DND-41 (cell line): ENCODE measurements at regions not wholly inside any gene's neighbourhood (a gene's known extent, or its start where the extent isn't known, plus 50 kb on each side); places are given as distances from the start of the nearest gene placed in this dataset.

ENCODE experiments used
- ATAC-seq: fragments of 200-7000 bp; cut with Tn5 transposase; 3 replicates; pipeline ENCODE4 v1.9.1; 2021; ENCODE audit warnings: low read depth; ENCODE audit not compliant: insufficient read depth
- DNase-seq: peaks from one replicate; pipeline ENCODE4 v3.0.0-alpha.2; 2020
- H2AFZ ChIP-seq: 2 replicates; pipeline ENCODE4 v1.6.0; 2012; ENCODE audit warnings: low read depth, low read length
- H3K27ac ChIP-seq: 2 replicates; pipeline ENCODE4 v1.5.1; 2012; ENCODE audit warnings: low read length, inconsistent platforms
- H3K27me3 ChIP-seq: fragments of 200-600 bp; sonication (generic); 2 replicates; pipeline ENCODE4 v1.6.0; 2012; ENCODE audit warnings: low read length, mild to moderate bottlenecking, inconsistent platforms; ENCODE audit not compliant: insufficient read depth, poor library complexity
- H3K36me3 ChIP-seq: 2 replicates; pipeline ENCODE4 v1.5.1; 2012; ENCODE audit warnings: low read length, inconsistent platforms; ENCODE audit not compliant: insufficient read depth
- H3K4me1 ChIP-seq: 2 replicates; pipeline ENCODE4 v1.5.1; 2012; ENCODE audit warnings: mild to moderate bottlenecking, low read length; ENCODE audit not compliant: insufficient read depth
- H3K4me2 ChIP-seq: 2 replicates; pipeline ENCODE4 v1.6.0; 2012; ENCODE audit warnings: mild to moderate bottlenecking, moderate library complexity, low read length, inconsistent platforms; ENCODE audit not compliant: insufficient read depth
- H3K4me3 ChIP-seq, 2 experiments: fragments of 200-600 bp in 1 of 2; shearing (Covaris generic) in 1 of 2; 2 replicates each; pipeline ENCODE4 v1.5.1; 2012 to 2016; ENCODE audit warnings: inconsistent platforms in 2 of 2, low read length in 2 of 2, mild to moderate bottlenecking in 2 of 2, low read depth in 1 of 2, moderate library complexity in 1 of 2
- H3K79me2 ChIP-seq: 2 replicates; pipeline ENCODE4 v1.6.0; 2012; ENCODE audit warnings: low read length, inconsistent platforms; ENCODE audit not compliant: insufficient read depth
- H3K9ac ChIP-seq: 2 replicates; pipeline ENCODE4 v1.6.0; 2012; ENCODE audit warnings: low read depth, mild to moderate bottlenecking, inconsistent platforms, low read length, moderate library complexity
- H3K9me3 ChIP-seq: 2 replicates; pipeline ENCODE4 v1.5.1; 2012; ENCODE audit warnings: low read length, moderate library complexity, mild to moderate bottlenecking, inconsistent platforms; ENCODE audit not compliant: insufficient read depth, severe bottlenecking
- H4K20me1 ChIP-seq: 2 replicates; pipeline ENCODE4 v1.6.0; 2012; ENCODE audit warnings: low read length; ENCODE audit not compliant: insufficient read depth
- EZH2 ChIP-seq: IDR thresholded peaks from 3 replicates; pipeline ENCODE4 v1.6.1; 2012; ENCODE audit warnings: borderline replicate concordance, low read depth, mild to moderate bottlenecking, moderate library complexity, low read length, inconsistent platforms; ENCODE audit not compliant: severe bottlenecking
- TF ChIP-seq, protein P1 (sequence below): IDR thresholded peaks from 2 replicates; pipeline ENCODE4 v1.5.1; 2012; ENCODE audit warnings: borderline replicate concordance, low read length, moderate library complexity, mild to moderate bottlenecking; ENCODE audit not compliant: poor library complexity, severe bottlenecking; ENCODE audit errors: extremely low read depth

DNA sequence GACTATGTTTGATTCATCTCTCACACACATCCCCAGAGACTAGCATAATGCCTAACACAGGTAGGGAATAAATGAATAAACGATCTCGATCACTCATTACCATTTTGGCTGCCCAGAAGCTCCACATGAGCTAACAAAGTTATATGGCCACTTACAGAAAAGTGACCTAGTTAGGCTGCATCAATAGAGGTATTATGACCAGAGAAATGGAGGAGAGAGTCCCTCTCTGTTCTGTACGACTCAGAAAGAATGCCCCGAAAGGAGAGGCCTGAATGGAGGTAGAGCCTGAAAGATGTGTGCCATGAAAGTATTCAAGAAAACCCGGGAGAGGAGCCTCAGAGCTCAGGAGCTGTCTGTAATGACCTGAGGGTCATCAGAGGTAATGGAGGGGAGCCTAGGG, 208.2 kb upstream of the GRIK3 start:
- Histone ChIP-seq H3K79me2 (no peaks in the 10 kb centered on the region), H3K4me1 (no peaks in the 10 kb centered on the region), H3K27me3 (peaks cover 10% of the 10 kb centered on the region), H3K9ac (no peak overlapping the region), H2AFZ (no peak overlapping the region), H3K27ac (no peak overlapping the region), H3K36me3 (no peaks in the 10 kb centered on the region), H4K20me1 (peaks cover 8% of the 10 kb centered on the region), H3K9me3 (no peaks in the 10 kb centered on the region), H3K4me3 (no peak overlapping the region), H3K4me2 (no peak overlapping the region)
- no peak for DNase-seq
- ATAC-seq = no peak
- TF ChIP-seq, protein P1, sequence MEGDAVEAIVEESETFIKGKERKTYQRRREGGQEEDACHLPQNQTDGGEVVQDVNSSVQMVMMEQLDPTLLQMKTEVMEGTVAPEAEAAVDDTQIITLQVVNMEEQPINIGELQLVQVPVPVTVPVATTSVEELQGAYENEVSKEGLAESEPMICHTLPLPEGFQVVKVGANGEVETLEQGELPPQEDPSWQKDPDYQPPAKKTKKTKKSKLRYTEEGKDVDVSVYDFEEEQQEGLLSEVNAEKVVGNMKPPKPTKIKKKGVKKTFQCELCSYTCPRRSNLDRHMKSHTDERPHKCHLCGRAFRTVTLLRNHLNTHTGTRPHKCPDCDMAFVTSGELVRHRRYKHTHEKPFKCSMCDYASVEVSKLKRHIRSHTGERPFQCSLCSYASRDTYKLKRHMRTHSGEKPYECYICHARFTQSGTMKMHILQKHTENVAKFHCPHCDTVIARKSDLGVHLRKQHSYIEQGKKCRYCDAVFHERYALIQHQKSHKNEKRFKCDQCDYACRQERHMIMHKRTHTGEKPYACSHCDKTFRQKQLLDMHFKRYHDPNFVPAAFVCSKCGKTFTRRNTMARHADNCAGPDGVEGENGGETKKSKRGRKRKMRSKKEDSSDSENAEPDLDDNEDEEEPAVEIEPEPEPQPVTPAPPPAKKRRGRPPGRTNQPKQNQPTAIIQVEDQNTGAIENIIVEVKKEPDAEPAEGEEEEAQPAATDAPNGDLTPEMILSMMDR = no peak
- TF ChIP-seq EZH2 = no peak

GRCh38 chr1:37243368-37244082, 209.2 kb upstream of the GRIK3 start:
- no peaks in the 10 kb centered on the region for H3K79me2 ChIP-seq
- no peak overlapping the region for H2AFZ ChIP-seq
- H4K20me1 ChIP-seq = peaks cover 11% of the 10 kb centered on the region
- H3K4me1 ChIP-seq = no peaks in the 10 kb centered on the region
- TF ChIP-seq, protein P1 = no peak
- TF ChIP-seq EZH2 = no peak
- no peak overlapping the region for H3K4me3 ChIP-seq
- ATAC-seq = no peak
- H3K9me3 ChIP-seq = no peaks in the 10 kb centered on the region
- no peak overlapping the region for H3K27ac ChIP-seq
- H3K27me3 ChIP-seq = peaks cover 8% of the 10 kb centered on the region
- no peak overlapping the region for H3K4me2 ChIP-seq
- no peak overlapping the region for H3K9ac ChIP-seq
- H3K36me3 ChIP-seq = no peaks in the 10 kb centered on the region
- no peak for DNase-seq

DNA sequence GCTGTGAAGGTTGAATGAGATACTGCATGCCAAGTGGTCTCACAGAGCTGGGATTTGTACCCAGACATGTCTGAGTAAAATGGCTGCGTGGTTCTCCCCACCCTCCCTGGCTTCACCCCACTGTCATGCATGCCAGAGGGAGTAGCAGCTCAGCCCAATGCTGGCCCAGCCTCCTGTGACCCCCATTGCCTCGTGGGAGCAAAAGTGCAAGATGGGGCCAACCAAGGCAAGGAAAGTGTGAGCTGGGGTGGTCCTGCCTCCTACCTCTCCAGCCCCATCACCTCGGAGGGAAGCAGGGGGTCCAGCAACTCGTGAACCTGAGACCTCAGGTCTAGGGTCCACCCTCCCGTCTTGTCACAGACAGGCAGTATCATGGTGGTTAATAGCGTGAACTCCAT, 209.8 kb upstream of the GRIK3 start:
- Histone ChIP-seq H3K27ac (no peak overlapping the region), H3K4me1 (no peaks in the 10 kb centered on the region), H3K4me3 (no peak overlapping the region), H3K79me2 (no peaks in the 10 kb centered on the region), H3K27me3 (peaks cover 2% of the 10 kb centered on the region), H2AFZ (no peak overlapping the region), H3K36me3 (no peaks in the 10 kb centered on the region), H3K4me2 (no peak overlapping the region), H3K9me3 (no peaks in the 10 kb centered on the region), H4K20me1 (peaks cover 11% of the 10 kb centered on the region), H3K9ac (no peak overlapping the region)
- DNase-seq (no peak), ATAC-seq (no peak)
- TF ChIP-seq, protein P1 = no peak
- TF ChIP-seq EZH2 = no peak
